ENCODE measurements at regions not wholly inside any gene's neighbourhood (a gene's known extent, or its start where the extent isn't known, plus 50 kb on each side); places are given as distances from the start of the nearest gene placed in this dataset.

DNA sequence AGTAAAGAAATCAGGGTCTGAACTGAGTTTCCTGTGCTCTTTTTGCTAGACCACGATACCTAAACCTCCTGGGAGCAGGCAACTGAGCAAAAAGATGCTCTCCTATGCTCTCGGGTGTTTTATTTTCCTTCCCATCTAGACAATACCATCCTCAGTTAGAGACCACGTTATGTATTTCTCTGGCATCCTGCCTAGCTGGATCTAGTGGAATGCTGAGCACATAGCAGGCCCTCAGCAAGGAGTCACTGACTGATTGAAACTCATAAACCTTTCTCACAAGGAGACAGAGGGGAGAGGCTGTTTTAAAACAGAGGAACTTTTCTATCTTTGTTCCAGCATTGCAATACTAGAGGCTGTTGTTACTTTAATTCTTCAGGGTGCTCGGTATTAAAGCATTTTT is 168.0 kb downstream of the CYYR1 start:
- ATAC-seq (no peak), DNase-seq (no peak)
- in situ Hi-C loops (cut with MboI; ENCODE audit: low sequenced_read_pairs in 4 of 4) (no loop called here), intact Hi-C loops (cut with DNase I; ENCODE audit: low total_unique reads) (no loop called here)
- H3K27ac ChIP-seq: no peak overlapping the region
- H3K27me3 ChIP-seq: no peaks in the 10 kb centered on the region
- H3K4me1 ChIP-seq: no peaks in the 10 kb centered on the region
- no peak for TF ChIP-seq POLR2A (IDR thresholded peaks at IDR 0.05)
- TF ChIP-seq, protein P1, sequence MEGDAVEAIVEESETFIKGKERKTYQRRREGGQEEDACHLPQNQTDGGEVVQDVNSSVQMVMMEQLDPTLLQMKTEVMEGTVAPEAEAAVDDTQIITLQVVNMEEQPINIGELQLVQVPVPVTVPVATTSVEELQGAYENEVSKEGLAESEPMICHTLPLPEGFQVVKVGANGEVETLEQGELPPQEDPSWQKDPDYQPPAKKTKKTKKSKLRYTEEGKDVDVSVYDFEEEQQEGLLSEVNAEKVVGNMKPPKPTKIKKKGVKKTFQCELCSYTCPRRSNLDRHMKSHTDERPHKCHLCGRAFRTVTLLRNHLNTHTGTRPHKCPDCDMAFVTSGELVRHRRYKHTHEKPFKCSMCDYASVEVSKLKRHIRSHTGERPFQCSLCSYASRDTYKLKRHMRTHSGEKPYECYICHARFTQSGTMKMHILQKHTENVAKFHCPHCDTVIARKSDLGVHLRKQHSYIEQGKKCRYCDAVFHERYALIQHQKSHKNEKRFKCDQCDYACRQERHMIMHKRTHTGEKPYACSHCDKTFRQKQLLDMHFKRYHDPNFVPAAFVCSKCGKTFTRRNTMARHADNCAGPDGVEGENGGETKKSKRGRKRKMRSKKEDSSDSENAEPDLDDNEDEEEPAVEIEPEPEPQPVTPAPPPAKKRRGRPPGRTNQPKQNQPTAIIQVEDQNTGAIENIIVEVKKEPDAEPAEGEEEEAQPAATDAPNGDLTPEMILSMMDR (IDR thresholded peaks at IDR 0.05 in 4 of 5, conservative IDR thresholded peaks at IDR 0.05 in 1 of 5): no peak
- H3K36me3 ChIP-seq: no peaks in the 10 kb centered on the region
- H3K9me3 ChIP-seq: no peaks in the 10 kb centered on the region
- no peak overlapping the region for H3K4me3 ChIP-seq

DNA sequence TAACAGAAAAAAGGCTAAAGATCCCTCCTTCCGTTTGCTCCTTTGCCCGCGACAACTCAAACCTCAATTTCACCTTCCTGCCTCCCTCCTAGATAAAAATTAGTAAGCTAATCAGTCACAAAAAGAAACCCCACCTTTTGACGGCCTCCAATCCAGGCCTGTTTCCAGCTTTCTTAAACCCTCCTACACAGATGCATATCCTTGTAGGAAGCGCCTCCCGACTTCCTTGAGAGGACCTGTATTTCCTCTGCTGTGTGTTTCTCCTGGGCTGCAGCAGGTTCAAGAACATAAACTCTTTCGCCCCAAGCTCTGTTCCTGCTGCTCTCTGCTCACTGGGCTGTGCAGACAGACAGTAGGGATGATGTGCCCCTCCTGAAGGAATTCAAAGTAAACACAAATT is 168.8 kb downstream of the CYYR1 start:
- DNase-seq: no peak
- Histone ChIP-seq H3K36me3 (no peaks in the 10 kb centered on the region), H3K4me1 (no peaks in the 10 kb centered on the region), H3K4me3 (no peak overlapping the region), H3K9me3 (no peaks in the 10 kb centered on the region), H3K27me3 (no peaks in the 10 kb centered on the region), H3K27ac (no peak overlapping the region)
- no peak for ATAC-seq
- TF ChIP-seq, protein P1 (IDR thresholded peaks at IDR 0.05 in 4 of 5, conservative IDR thresholded peaks at IDR 0.05 in 1 of 5): no peak
- TF ChIP-seq POLR2A (IDR thresholded peaks at IDR 0.05): no peak
- in situ Hi-C loops (cut with MboI; ENCODE audit: low sequenced_read_pairs in 4 of 4): no loop called here
- intact Hi-C loops (cut with DNase I; ENCODE audit: low total_unique reads): no loop called here

DNA sequence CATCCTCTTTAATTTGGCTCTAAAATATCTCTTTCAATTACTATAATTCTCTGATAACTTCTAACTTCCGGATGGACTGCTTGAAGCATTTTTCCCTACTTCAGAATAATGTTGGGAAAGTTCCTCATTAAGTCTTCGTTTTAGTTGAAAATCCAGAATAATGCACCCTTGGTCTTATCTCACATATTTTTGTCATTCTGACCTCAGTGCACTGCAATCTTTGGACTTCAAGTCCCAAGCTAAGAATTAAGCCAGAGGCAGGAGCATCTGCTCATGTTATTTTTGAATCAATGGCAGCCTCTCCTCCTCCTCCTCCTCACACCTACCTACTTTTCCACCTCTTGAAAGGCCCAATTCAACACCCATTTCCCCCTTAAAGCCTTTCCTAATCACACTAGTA is 169.8 kb downstream of the CYYR1 start:
- Histone ChIP-seq H3K4me3 (no peak overlapping the region), H3K4me1 (no peaks in the 10 kb centered on the region), H3K27ac (no peak overlapping the region), H3K27me3 (no peaks in the 10 kb centered on the region), H3K9me3 (no peaks in the 10 kb centered on the region), H3K36me3 (no peaks in the 10 kb centered on the region)
- intact Hi-C loops (cut with DNase I; ENCODE audit: low total_unique reads) (no loop called here), in situ Hi-C loops (cut with MboI; ENCODE audit: low sequenced_read_pairs in 4 of 4) (no loop called here)
- no peak for DNase-seq
- ATAC-seq: no peak
- TF ChIP-seq, protein P1 (IDR thresholded peaks at IDR 0.05 in 4 of 5, conservative IDR thresholded peaks at IDR 0.05 in 1 of 5): no peak
- TF ChIP-seq POLR2A (IDR thresholded peaks at IDR 0.05): no peak

DNA sequence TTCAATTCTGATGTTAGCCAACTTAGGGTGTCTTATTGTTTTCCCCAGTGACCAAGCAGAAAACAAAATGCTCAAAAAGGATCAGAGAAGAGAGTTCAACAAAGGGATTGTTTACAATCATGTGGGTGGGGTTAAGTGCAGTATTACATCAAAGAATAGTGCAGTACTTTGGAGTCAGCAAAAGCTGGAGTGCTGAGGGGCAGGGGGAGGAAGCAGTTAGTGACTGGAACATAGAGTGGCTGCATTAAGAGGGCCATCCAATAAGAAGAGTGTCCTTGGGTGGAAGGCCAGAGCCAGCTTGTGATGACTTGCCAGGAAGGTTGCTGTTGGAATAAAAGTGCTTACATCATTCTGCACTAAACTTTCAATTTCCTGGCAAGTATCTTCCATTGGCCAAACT is 175.5 kb downstream of the CYYR1 start:
- Histone ChIP-seq H3K36me3 (no peaks in the 10 kb centered on the region), H3K9me3 (no peaks in the 10 kb centered on the region), H3K27me3 (no peaks in the 10 kb centered on the region), H3K27ac (no peak overlapping the region), H3K4me1 (no peaks in the 10 kb centered on the region), H3K4me3 (no peak overlapping the region)
- in situ Hi-C loops (cut with MboI; ENCODE audit: low sequenced_read_pairs in 4 of 4) (no loop called here), intact Hi-C loops (cut with DNase I; ENCODE audit: low total_unique reads) (no loop called here)
- TF ChIP-seq, protein P1 (IDR thresholded peaks at IDR 0.05 in 4 of 5, conservative IDR thresholded peaks at IDR 0.05 in 1 of 5): no peak
- no peak for TF ChIP-seq POLR2A (IDR thresholded peaks at IDR 0.05)
- DNase-seq (no peak), ATAC-seq (no peak)

DNA sequence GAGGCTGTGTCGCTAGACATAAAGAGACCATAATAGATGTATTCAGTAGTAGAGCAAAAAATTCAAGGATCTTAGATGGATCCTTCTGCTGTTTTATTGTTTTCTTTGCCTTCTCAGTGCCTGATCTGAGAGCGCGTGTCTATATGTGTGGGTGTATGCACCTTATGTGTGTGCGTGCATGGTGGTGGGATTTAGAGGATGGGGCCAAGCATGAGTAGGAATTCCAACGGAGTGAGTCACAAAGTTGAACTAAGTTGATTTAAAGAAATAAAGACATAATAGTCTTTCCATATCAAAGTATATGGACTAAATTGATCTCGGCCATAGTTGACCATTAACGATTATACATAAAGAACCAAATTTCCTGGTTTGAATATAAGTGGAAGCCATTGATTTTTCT is 178.7 kb downstream of the CYYR1 start:
- H3K27me3 ChIP-seq: no peaks in the 10 kb centered on the region
- ATAC-seq (no peak), DNase-seq (no peak)
- in situ Hi-C loops (cut with MboI; ENCODE audit: low sequenced_read_pairs in 4 of 4): no loop called here
- intact Hi-C loops (cut with DNase I; ENCODE audit: low total_unique reads): no loop called here
- TF ChIP-seq, protein P1 (IDR thresholded peaks at IDR 0.05 in 4 of 5, conservative IDR thresholded peaks at IDR 0.05 in 1 of 5): no peak
- TF ChIP-seq POLR2A (IDR thresholded peaks at IDR 0.05): no peak
- H3K9me3 ChIP-seq: no peaks in the 10 kb centered on the region
- H3K27ac ChIP-seq: no peak overlapping the region
- H3K4me3 ChIP-seq: no peak overlapping the region
- no peaks in the 10 kb centered on the region for H3K36me3 ChIP-seq
- H3K4me1 ChIP-seq: no peaks in the 10 kb centered on the region
